HepG2 (cell line): ENCODE measurements at regions not wholly inside any gene's neighbourhood (a gene's known extent, or its start where the extent isn't known, plus 50 kb on each side); places are given as distances from the start of the nearest gene placed in this dataset.
A peak's percentile ranks its signal among the peaks of the same experiment; 100 is the strongest.

Experiments
- ATAC-seq: fragments of 200-7000 bp; cut with Tn5 transposase; 3 replicates; pipeline ENCODE4 v1.9.1; 2020; ENCODE audit warnings: mild to moderate bottlenecking, moderate library complexity
- BruUV-seq: library from RNA; stranded (reverse); fragments of 400-500 nt; replicated peaks from 2 replicates; lab custom pipeline; 2021; lab: Mats Ljungman, UMichigan
- CTCF ChIA-PET: fragments of 300-600 bp; formaldehyde crosslinking; extraction: SDS; loops from one replicate; lab custom pipeline; 2021; ENCODE audit warnings: low total read pairs, inconsistent platforms, low intra/inter-chr PET ratio; lab: Yijun Ruan, JAX
- POLR2A ChIA-PET: fragments of 350-600 bp; sonication (Branson Sonifier 250); formaldehyde crosslinking; loops from one replicate; lab custom pipeline; 2020; ENCODE audit warnings: antibody characterized with exemption, inconsistent platforms; lab: Yijun Ruan, JAX
- DNase-seq: peaks from one replicate; pipeline ENCODE4 v3.0.0-alpha.2; 2015; ENCODE audit warnings: low spot score
- FAIRE-seq: peaks from 3 replicates; lab custom pipeline; 2011; peaks lifted over from hg19 to GRCh38; lab: Jason Lieb, UNC
- H2AFZ ChIP-seq: one replicate; pipeline ENCODE4 v1.6.1; 2011; ENCODE audit warnings: low read length, inconsistent platforms
- H3K27ac ChIP-seq: fragments of 300-600 bp; 3 replicates; pipeline ENCODE4 v1.8.0; 2011; ENCODE audit warnings: mixed run types, mild to moderate bottlenecking, mixed read lengths, low read length, inconsistent platforms; ENCODE audit not compliant: insufficient read depth; ENCODE audit errors: extremely low read length
- H3K27me3 ChIP-seq, 2 experiments: fragments of 200-600 bp in 1 of 2; 2 replicates in 1 of 2; 3 replicates in 1 of 2; pipeline versions ENCODE4 v1.6.0 to v1.8.0; 2011; ENCODE audit warnings: low read length in 2 of 2, mild to moderate bottlenecking in 2 of 2, moderate library complexity in 2 of 2, inconsistent platforms in 1 of 2; ENCODE audit not compliant: insufficient read depth in 2 of 2, control insufficient read depth in 1 of 2
- H3K36me3 ChIP-seq, 2 experiments: fragments of 200-600 bp in 1 of 2; replicated peaks in 1 of 2; 2 replicates in 1 of 2; 3 replicates in 1 of 2; pipeline versions ENCODE4 v1.5.1 to v1.8.0; 2011; ENCODE audit warnings: low read length in 2 of 2, inconsistent platforms in 1 of 2; ENCODE audit not compliant: insufficient read depth in 2 of 2, control insufficient read depth in 1 of 2
- H3K4me1 ChIP-seq: 2 replicates; pipeline ENCODE4 v1.5.1; 2012; ENCODE audit warnings: low read length, inconsistent platforms; ENCODE audit not compliant: insufficient read depth
- H3K4me2 ChIP-seq: 2 replicates; pipeline ENCODE4 v1.6.0; 2011; ENCODE audit warnings: low read depth, low read length, inconsistent platforms
- H3K4me3 ChIP-seq, 3 experiments: fragments of 200-600 bp in 1 of 3; sonication (generic), shearing (Covaris generic) in 1 of 3; replicated peaks in 1 of 3; 2 replicates each; pipeline ENCODE4 v1.5.1; 2011 to 2016; ENCODE audit warnings: low read length in 3 of 3, inconsistent platforms in 2 of 3, low read depth in 2 of 3, mild to moderate bottlenecking in 2 of 3, control low read depth in 1 of 3, mixed read lengths in 1 of 3; ENCODE audit not compliant: insufficient read depth in 1 of 3
- H3K79me2 ChIP-seq: one replicate; pipeline ENCODE4 v1.6.1; 2011; ENCODE audit warnings: low read length, inconsistent platforms; ENCODE audit not compliant: insufficient read depth
- H3K9ac ChIP-seq: 2 replicates; pipeline ENCODE4 v1.6.0; 2011; ENCODE audit warnings: mild to moderate bottlenecking, low read depth, low read length, inconsistent platforms; ENCODE audit not compliant: insufficient read depth
- H3K9me3 ChIP-seq: 2 replicates; pipeline ENCODE4 v1.5.1; 2012; ENCODE audit warnings: mild to moderate bottlenecking, low read length
- H4K20me1 ChIP-seq: 2 replicates; pipeline ENCODE4 v1.6.0; 2011; ENCODE audit warnings: inconsistent platforms, mild to moderate bottlenecking, low read length, moderate library complexity; ENCODE audit not compliant: insufficient read depth
- ATF7 ChIP-seq, 2 experiments: fragments of 450-650 bp in 1 of 2; sonication (generic) in 1 of 2; formaldehyde crosslinking in 1 of 2; IDR thresholded peaks; 2 replicates each; pipeline versions ENCODE4 v1.4.0 to v1.6.1; 2016 to 2020; ENCODE audit warnings: antibody characterized with exemption in 1 of 2, mild to moderate bottlenecking in 1 of 2, missing genetic modification reagents in 1 of 2
- DNMT1 ChIP-seq: sonication (generic); formaldehyde crosslinking; IDR thresholded peaks from 2 replicates; pipeline ENCODE4 v1.5.1; 2020; ENCODE audit warnings: mild to moderate bottlenecking, missing genetic modification reagents
- HDAC1 ChIP-seq: sonication (generic); formaldehyde crosslinking; IDR thresholded peaks from 2 replicates; pipeline ENCODE4 v1.5.1; 2020; ENCODE audit warnings: mild to moderate bottlenecking, missing genetic modification reagents
- NFATC3 ChIP-seq: sonication (generic); formaldehyde crosslinking; IDR thresholded peaks from 2 replicates; pipeline ENCODE4 v1.5.1; 2020; ENCODE audit warnings: mild to moderate bottlenecking, missing genetic modification reagents
- PAF1 ChIP-seq: IDR thresholded peaks from 2 replicates; pipeline ENCODE4 v1.6.1; 2016; ENCODE audit warnings: missing genetic modification reagents, missing compliant biosample characterization
- RAD51 ChIP-seq: fragments of 450-650 bp; IDR thresholded peaks from 2 replicates; pipeline ENCODE4 v1.6.1; 2016; ENCODE audit warnings: borderline replicate concordance
- ZFP36L1 ChIP-seq: sonication (generic); formaldehyde crosslinking; IDR thresholded peaks from 2 replicates; pipeline ENCODE4 v1.8.0; 2022; ENCODE audit warnings: mild to moderate bottlenecking, missing genetic modification reagents, moderate library complexity
- ZNF501 ChIP-seq: sonication (generic); formaldehyde crosslinking; IDR thresholded peaks from 2 replicates; pipeline ENCODE4 v1.5.1; 2020; ENCODE audit warnings: mild to moderate bottlenecking, moderate library complexity, missing genetic modification reagents
- ZNF703 ChIP-seq: sonication (generic); formaldehyde crosslinking; IDR thresholded peaks from 2 replicates; pipeline ENCODE4 v1.5.1; 2020; ENCODE audit warnings: missing genetic modification reagents, mild to moderate bottlenecking, moderate library complexity, borderline replicate concordance
- WGBS: methylation state at CpG from one replicate; pipeline ENCODE4 v1.1.6; 2017; ENCODE audit warnings: low lambda C conversion rate; 5-methylcytosine and 5-hydroxymethylcytosine counted together
- in situ Hi-C: cut with HindIII; loops from 2 replicates; pipeline ENCODE4 v1.10.0; 2017; ENCODE audit warnings: low pct_unique_long_range_greater_than_20kb; ENCODE audit not compliant: extremely low pct_ligation_motif_present
- intact Hi-C: fragments of 100-400 bp; cut with micrococcal nuclease; formaldehyde crosslinking; loops from one replicate; pipeline ENCODE4 v1.10.0; 2022; ENCODE audit not compliant: unreplicated experiment
- TF ChIP-seq, protein P1 (sequence below): sonication (generic); formaldehyde crosslinking; IDR thresholded peaks from 2 replicates; pipeline ENCODE4 v1.9.0; 2022; ENCODE audit warnings: missing genetic modification reagents, mild to moderate bottlenecking, borderline replicate concordance

DNA sequence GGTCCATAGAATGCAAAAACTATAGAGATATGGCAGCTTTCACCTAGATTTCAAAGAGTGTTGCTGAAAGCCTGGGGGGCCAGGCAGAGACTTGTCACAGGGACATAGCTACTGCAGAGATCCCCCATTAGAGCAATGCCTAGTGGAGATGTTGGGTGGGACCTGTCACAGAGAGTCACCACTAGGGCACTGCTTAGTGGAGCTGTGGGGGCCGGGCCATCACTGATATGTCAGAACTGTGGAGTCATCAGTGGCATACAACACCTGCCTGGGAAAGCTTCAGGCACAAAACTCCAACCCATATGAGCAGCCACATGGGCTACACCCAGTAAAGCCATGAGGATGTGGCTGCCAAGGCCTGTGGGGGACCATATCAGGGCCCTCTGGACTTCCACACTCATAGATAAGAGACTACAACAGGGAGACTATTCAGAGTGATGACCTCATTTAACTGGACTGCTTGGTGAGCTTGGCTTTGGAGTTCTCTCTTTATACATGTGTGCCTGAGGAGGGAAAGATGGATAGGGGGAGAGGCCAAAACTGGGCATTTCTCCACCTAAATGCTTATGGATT lies 176.3 kb downstream of the ZNF621 start:
- H4K20me1 ChIP-seq, result no peaks in the 10 kb centered on the region
- intact Hi-C loops, result no loop called here
- DNase-seq, result no peak
- no peak for FAIRE-seq
- ChIA-PET POLR2A (no interaction called here), CTCF (no interaction called here)
- H3K4me1 ChIP-seq, result no peaks in the 10 kb centered on the region
- in situ Hi-C loops, result no loop called here
- no peak overlapping the region for H3K27ac ChIP-seq
- TF ChIP-seq ZNF501 (CRISPR knock-in tag) (no peak), DNMT1 (CRISPR knock-in tag) (no peak), ATF7 (IDR thresholded peaks at IDR 0.05) (peak; percentile 15; the same call in 1 of the 2 replicates), ATF7 (CRISPR knock-in tag; IDR thresholded peaks at IDR 0.05) (no peak)
- TF ChIP-seq, protein P1, sequence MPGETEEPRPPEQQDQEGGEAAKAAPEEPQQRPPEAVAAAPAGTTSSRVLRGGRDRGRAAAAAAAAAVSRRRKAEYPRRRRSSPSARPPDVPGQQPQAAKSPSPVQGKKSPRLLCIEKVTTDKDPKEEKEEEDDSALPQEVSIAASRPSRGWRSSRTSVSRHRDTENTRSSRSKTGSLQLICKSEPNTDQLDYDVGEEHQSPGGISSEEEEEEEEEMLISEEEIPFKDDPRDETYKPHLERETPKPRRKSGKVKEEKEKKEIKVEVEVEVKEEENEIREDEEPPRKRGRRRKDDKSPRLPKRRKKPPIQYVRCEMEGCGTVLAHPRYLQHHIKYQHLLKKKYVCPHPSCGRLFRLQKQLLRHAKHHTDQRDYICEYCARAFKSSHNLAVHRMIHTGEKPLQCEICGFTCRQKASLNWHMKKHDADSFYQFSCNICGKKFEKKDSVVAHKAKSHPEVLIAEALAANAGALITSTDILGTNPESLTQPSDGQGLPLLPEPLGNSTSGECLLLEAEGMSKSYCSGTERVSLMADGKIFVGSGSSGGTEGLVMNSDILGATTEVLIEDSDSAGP (CRISPR knock-in tag), result no peak
- no peak for ATAC-seq
- H3K9ac ChIP-seq, result no peak overlapping the region
- peaks cover 20% of the 10 kb centered on the region for H3K9me3 ChIP-seq
- H3K4me2 ChIP-seq, result no peak overlapping the region
- H3K4me3 ChIP-seq, result no peak overlapping the region
- H3K36me3 ChIP-seq, result no peaks in the 10 kb centered on the region
- peaks cover 0 to 3% of the 10 kb centered on the region in 2 experiments; a peak in 1 of 5 replicates for H3K27me3 ChIP-seq
- H3K79me2 ChIP-seq, result no peaks in the 10 kb centered on the region
- no CpG with 5 or more reads among the region's 1 CpG for WGBS
- H2AFZ ChIP-seq, result no peak overlapping the region
- BruUV-seq, result no TSS peak

- intact Hi-C loops (no loop called here), in situ Hi-C loops (no loop called here)
- Histone ChIP-seq H3K4me2 (no peak overlapping the region), H3K9me3 (peaks cover 20% of the 10 kb centered on the region), H3K4me3 (no peak overlapping the region), H3K9ac (no peak overlapping the region), H3K27ac (no peak overlapping the region), H3K27me3 (no peaks in the 10 kb centered on the region), H4K20me1 (no peaks in the 10 kb centered on the region), H3K79me2 (no peaks in the 10 kb centered on the region), H3K4me1 (no peaks in the 10 kb centered on the region), H2AFZ (no peak overlapping the region), H3K36me3 (no peaks in the 10 kb centered on the region)
- no peak for FAIRE-seq
- DNase-seq, result no peak
- BruUV-seq, result no TSS peak
- WGBS, result 3% methylated on average over 1 of the region's 1 CpG
- ChIA-PET CTCF (no interaction called here), POLR2A (no interaction called here)
- no peak for ATAC-seq
- TF ChIP-seq NFATC3 (CRISPR knock-in tag) (no peak), ZFP36L1 (CRISPR knock-in tag) (no peak), PAF1 (CRISPR knock-in tag) (no peak), RAD51 (peak; percentile 39; the same call in 1 of the 2 replicates), ZNF703 (CRISPR knock-in tag) (no peak), HDAC1 (CRISPR knock-in tag) (no peak)
Observed at GRCh38 chr3:40704224-40704623, 179.5 kb downstream of the ZNF621 start.
